PC-3 (cell line): ENCODE measurements at regions not wholly inside any gene's neighbourhood (a gene's known extent, or its start where the extent isn't known, plus 50 kb on each side); places are given as distances from the start of the nearest gene placed in this dataset.

ENCODE experiments used
- EZH2 ChIP-seq: fragments of 300-600 bp; sonication (generic); IDR thresholded peaks from one replicate; pipeline ENCODE4 v1.6.1; 2017; ENCODE audit warnings: antibody characterized with exemption, mild to moderate bottlenecking, low read length; ENCODE audit not compliant: unreplicated experiment
- EZH2phosphoT487 ChIP-seq: fragments of 300-600 bp; sonication (generic); IDR thresholded peaks from 2 replicates; pipeline ENCODE4 v1.6.1; 2018; ENCODE audit warnings: mild to moderate bottlenecking, antibody characterized with exemption, low read length, borderline replicate concordance
- TF ChIP-seq, protein P1 (sequence below): fragments of 300-600 bp; sonication (generic); conservative IDR thresholded peaks from 2 replicates; pipeline ENCODE4 v1.5.1; 2017; ENCODE audit warnings: antibody characterized with exemption, low read depth, mild to moderate bottlenecking, low read length

GRCh38 chr5:81896764-81897163 is 75.1 kb upstream of the ATG10 start:
- TF ChIP-seq EZH2 (no peak), EZH2phosphoT487 (no peak)
- TF ChIP-seq, protein P1, sequence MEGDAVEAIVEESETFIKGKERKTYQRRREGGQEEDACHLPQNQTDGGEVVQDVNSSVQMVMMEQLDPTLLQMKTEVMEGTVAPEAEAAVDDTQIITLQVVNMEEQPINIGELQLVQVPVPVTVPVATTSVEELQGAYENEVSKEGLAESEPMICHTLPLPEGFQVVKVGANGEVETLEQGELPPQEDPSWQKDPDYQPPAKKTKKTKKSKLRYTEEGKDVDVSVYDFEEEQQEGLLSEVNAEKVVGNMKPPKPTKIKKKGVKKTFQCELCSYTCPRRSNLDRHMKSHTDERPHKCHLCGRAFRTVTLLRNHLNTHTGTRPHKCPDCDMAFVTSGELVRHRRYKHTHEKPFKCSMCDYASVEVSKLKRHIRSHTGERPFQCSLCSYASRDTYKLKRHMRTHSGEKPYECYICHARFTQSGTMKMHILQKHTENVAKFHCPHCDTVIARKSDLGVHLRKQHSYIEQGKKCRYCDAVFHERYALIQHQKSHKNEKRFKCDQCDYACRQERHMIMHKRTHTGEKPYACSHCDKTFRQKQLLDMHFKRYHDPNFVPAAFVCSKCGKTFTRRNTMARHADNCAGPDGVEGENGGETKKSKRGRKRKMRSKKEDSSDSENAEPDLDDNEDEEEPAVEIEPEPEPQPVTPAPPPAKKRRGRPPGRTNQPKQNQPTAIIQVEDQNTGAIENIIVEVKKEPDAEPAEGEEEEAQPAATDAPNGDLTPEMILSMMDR, result no peak
